WTC11 (cell line): ENCODE measurements at regions not wholly inside any gene's neighbourhood (a gene's known extent, or its start where the extent isn't known, plus 50 kb on each side); places are given as distances from the start of the nearest gene placed in this dataset.

Experiments
- ATAC-seq: fragments of 200-7000 bp; cut with Tn5 transposase; 2 replicates; pipeline ENCODE4 v1.10.0; 2021; ENCODE audit warnings: mild to moderate bottlenecking, moderate library complexity
- CTCF ChIA-PET: fragments of 300-600 bp; sonication (Branson Sonifier 250); formaldehyde crosslinking; loops from one replicate; lab custom pipeline; 2021; ENCODE audit warnings: antibody characterized with exemption; lab: Charles Lee
- POLR2A ChIA-PET: fragments of 350-600 bp; sonication (Branson Sonifier 250); formaldehyde crosslinking; loops from one replicate; lab custom pipeline; 2021; ENCODE audit warnings: antibody characterized with exemption; lab: Charles Lee
- DNase-seq: peaks from one replicate; pipeline ENCODE4 v3.0.0; 2021; ENCODE audit warnings: low spot score
- H3K27ac Mint-ChIP-seq: 2 replicates; pipeline ENCODE4 v1.8.0; 2021; ENCODE audit warnings: mixed read lengths
- H3K27me3 Mint-ChIP-seq: 2 replicates; pipeline ENCODE4 v1.8.0; 2021; ENCODE audit warnings: low read depth, mild to moderate bottlenecking, moderate library complexity, mixed read lengths
- H3K36me3 Mint-ChIP-seq: 2 replicates; pipeline ENCODE4 v1.8.0; 2021; ENCODE audit warnings: mixed read lengths
- H3K4me1 Mint-ChIP-seq: 2 replicates; pipeline ENCODE4 v1.8.0; 2022; ENCODE audit warnings: mixed read lengths
- H3K4me3 Mint-ChIP-seq: 2 replicates; pipeline ENCODE4 v1.8.0; 2021; ENCODE audit warnings: mild to moderate bottlenecking, moderate library complexity, mixed read lengths
- H3K9me3 Mint-ChIP-seq: 2 replicates; pipeline ENCODE4 v1.8.0; 2021; ENCODE audit warnings: mixed read lengths
- CBFB ChIP-seq: sonication (generic); formaldehyde crosslinking; IDR thresholded peaks from 2 replicates; pipeline ENCODE4 v1.8.1; 2022; ENCODE audit warnings: mild to moderate bottlenecking, low read depth, missing genetic modification reagents
- CREM ChIP-seq: sonication (generic); formaldehyde crosslinking; IDR thresholded peaks from 2 replicates; pipeline ENCODE4 v1.8.1; 2022; ENCODE audit warnings: mild to moderate bottlenecking, missing genetic modification reagents, moderate library complexity
- ESRRA ChIP-seq: sonication (generic); formaldehyde crosslinking; IDR thresholded peaks from 2 replicates; pipeline ENCODE4 v1.8.1; 2022; ENCODE audit warnings: mild to moderate bottlenecking, missing genetic modification reagents, borderline replicate concordance
- FOXP4 ChIP-seq: sonication (generic); formaldehyde crosslinking; IDR thresholded peaks from 2 replicates; pipeline ENCODE4 v1.8.0; 2022; ENCODE audit warnings: mild to moderate bottlenecking, missing genetic modification reagents
- IRF2 ChIP-seq: sonication (generic); formaldehyde crosslinking; IDR thresholded peaks from 2 replicates; pipeline ENCODE4 v1.8.0; 2022; ENCODE audit warnings: low read depth, missing genetic modification reagents, borderline replicate concordance
- JUN ChIP-seq: sonication (generic); formaldehyde crosslinking; IDR thresholded peaks from 2 replicates; pipeline ENCODE4 v1.8.0; 2023; ENCODE audit warnings: mild to moderate bottlenecking, missing genetic modification reagents
- MYBL2 ChIP-seq: sonication (generic); formaldehyde crosslinking; IDR thresholded peaks from 2 replicates; pipeline ENCODE4 v1.8.1; 2023; ENCODE audit warnings: mild to moderate bottlenecking, moderate library complexity, missing genetic modification reagents
- TEAD1 ChIP-seq: sonication (generic); formaldehyde crosslinking; IDR thresholded peaks from 2 replicates; pipeline ENCODE4 v1.8.0; 2022; ENCODE audit warnings: mild to moderate bottlenecking, missing genetic modification reagents
- ZNF121 ChIP-seq: sonication (generic); formaldehyde crosslinking; IDR thresholded peaks from 2 replicates; pipeline ENCODE4 v1.8.0; 2023; ENCODE audit warnings: missing genetic modification reagents
- ZNF138 ChIP-seq: sonication (generic); formaldehyde crosslinking; conservative IDR thresholded peaks from 2 replicates; pipeline ENCODE4 v1.8.1; 2022; ENCODE audit warnings: mild to moderate bottlenecking, moderate library complexity, missing genetic modification reagents
- ZNF219 ChIP-seq: sonication (generic); formaldehyde crosslinking; IDR thresholded peaks from 2 replicates; pipeline ENCODE4 v1.8.0; 2023; ENCODE audit warnings: missing genetic modification reagents, mild to moderate bottlenecking, borderline replicate concordance
- ZSCAN18 ChIP-seq: fragments of 250-450 bp; sonication (Bioruptor Pico); IDR thresholded peaks from 2 replicates; pipeline ENCODE4 v2.1.2; 2022; ENCODE audit warnings: mild to moderate bottlenecking, moderate library complexity

GRCh38 chr4:183853548-183853940 is 51.6 kb upstream of the STOX2 start:
- Mint-ChIP-seq H3K9me3 (peaks cover 5% of the 10 kb centered on the region), H3K27ac (no peak overlapping the region), H3K4me3 (no peak overlapping the region), H3K36me3 (no peaks in the 10 kb centered on the region), H3K27me3 (peaks cover 26% of the 10 kb centered on the region), H3K4me1 (peaks cover 12% of the 10 kb centered on the region)
- no peak for DNase-seq
- CTCF ChIA-PET = no interaction called here
- ATAC-seq = no peak
- TF ChIP-seq CREM (CRISPR knock-in tag) (no peak), IRF2 (CRISPR knock-in tag) (no peak), ESRRA (CRISPR knock-in tag) (no peak), FOXP4 (CRISPR knock-in tag) (no peak), CBFB (CRISPR knock-in tag) (no peak), TEAD1 (no peak), ZNF138 (CRISPR knock-in tag) (no peak), ZNF121 (CRISPR knock-in tag) (no peak), MYBL2 (no peak), ZNF219 (CRISPR knock-in tag) (no peak), ZSCAN18 (CRISPR knock-in tag) (no peak), JUN (CRISPR knock-in tag) (no peak)
- POLR2A ChIA-PET = no interaction called here
